Smooth muscle cell (in vitro differentiated cells): ENCODE measurements at regions not wholly inside any gene's neighbourhood (a gene's known extent, or its start where the extent isn't known, plus 50 kb on each side); places are given as distances from the start of the nearest gene placed in this dataset.

Experiments
- DNase-seq: peaks from one replicate; lab custom pipeline; 2025; ENCODE audit not compliant: unreplicated experiment; lab: John Stamatoyannopoulos, UW
- H2AFZ ChIP-seq: fragments of 200-600 bp; sonication (generic); 2 replicates; pipeline ENCODE4 v1.6.0; 2016; ENCODE audit warnings: antibody characterized with exemption, low read depth, mild to moderate bottlenecking
- H3F3A ChIP-seq: fragments of 200-600 bp; sonication (generic); 2 replicates; pipeline ENCODE4 v1.6.0; 2017; ENCODE audit warnings: antibody characterized with exemption, low read depth
- H3K27ac ChIP-seq: fragments of 200-600 bp; sonication (generic); 2 replicates; pipeline ENCODE4 v1.5.1; 2016; ENCODE audit warnings: low read depth, mild to moderate bottlenecking
- H3K27me3 ChIP-seq: fragments of 200-600 bp; sonication (generic); 2 replicates; pipeline ENCODE4 v1.6.1; 2016; ENCODE audit warnings: low read depth, mild to moderate bottlenecking
- H3K36me3 ChIP-seq: fragments of 200-600 bp; sonication (generic); 2 replicates; pipeline ENCODE4 v1.5.1; 2016; ENCODE audit warnings: low read depth
- H3K4me1 ChIP-seq: fragments of 200-600 bp; sonication (generic); 2 replicates; pipeline ENCODE4 v1.5.1; 2016; ENCODE audit warnings: low read depth
- H3K4me2 ChIP-seq: fragments of 200-600 bp; sonication (generic); 2 replicates; pipeline ENCODE4 v1.6.0; 2016; ENCODE audit warnings: mild to moderate bottlenecking
- H3K4me3 ChIP-seq: fragments of 200-600 bp; sonication (generic); 2 replicates; pipeline ENCODE4 v1.5.1; 2016; ENCODE audit warnings: mild to moderate bottlenecking
- H3K79me2 ChIP-seq: fragments of 200-600 bp; sonication (generic); 2 replicates; pipeline ENCODE4 v1.6.0; 2016; ENCODE audit warnings: low read depth, mild to moderate bottlenecking
- H3K9ac ChIP-seq: fragments of 200-600 bp; sonication (generic); 2 replicates; pipeline ENCODE4 v1.6.0; 2016; ENCODE audit warnings: low read depth
- H3K9me3 ChIP-seq: fragments of 200-600 bp; sonication (generic); replicated peaks from 2 replicates; pipeline ENCODE4 v1.5.1; 2016; ENCODE audit warnings: low read depth
- H4K20me1 ChIP-seq: fragments of 200-600 bp; sonication (generic); 2 replicates; pipeline ENCODE4 v1.6.0; 2016; ENCODE audit warnings: low read depth
- WGBS: methylation state at CpG from one replicate; pipeline ENCODE4 v1.1.7; 2016; ENCODE audit warnings: low lambda C conversion rate; 5-methylcytosine and 5-hydroxymethylcytosine counted together
- TF ChIP-seq, protein P1 (sequence below): fragments of 200-600 bp; sonication (generic); IDR thresholded peaks from 2 replicates; pipeline ENCODE4 v1.5.1; 2017; ENCODE audit warnings: borderline replicate concordance, mild to moderate bottlenecking, antibody characterized with exemption; ENCODE audit not compliant: insufficient read depth, poor library complexity, severe bottlenecking

DNA sequence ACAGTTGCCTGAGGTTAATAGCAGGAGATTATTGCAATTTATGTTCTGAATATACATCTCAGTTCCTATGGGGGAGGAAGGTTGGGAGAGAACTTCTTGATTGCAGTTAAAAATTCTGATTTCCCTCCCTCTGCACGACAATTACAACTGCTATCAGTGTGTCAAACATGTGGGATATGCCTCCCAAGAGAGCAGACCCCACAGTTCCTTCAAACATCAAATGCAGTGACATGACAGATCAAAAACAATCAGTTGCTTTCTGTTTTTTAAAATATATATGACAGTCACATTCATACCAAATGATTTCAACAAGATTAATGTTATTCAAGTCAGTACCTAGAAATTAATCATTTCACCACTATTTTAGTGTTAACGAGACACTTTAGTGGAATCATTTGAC lies 639.0 kb downstream of the EDEM1 start:
- Histone ChIP-seq H3K9ac (no peak overlapping the region), H3K36me3 (no peaks in the 10 kb centered on the region), H3K79me2 (no peaks in the 10 kb centered on the region), H3K4me1 (no peaks in the 10 kb centered on the region), H2AFZ (no peak overlapping the region), H3K9me3 (no peaks in the 10 kb centered on the region), H3K27ac (no peak overlapping the region), H3K4me2 (no peak overlapping the region), H4K20me1 (no peaks in the 10 kb centered on the region), H3K4me3 (no peak overlapping the region), H3K27me3 (no peaks in the 10 kb centered on the region), H3F3A (no peaks in the 10 kb centered on the region)
- 82% methylated on average over 2 of the region's 2 CpGs for WGBS
- DNase-seq, result no peak
- TF ChIP-seq, protein P1, sequence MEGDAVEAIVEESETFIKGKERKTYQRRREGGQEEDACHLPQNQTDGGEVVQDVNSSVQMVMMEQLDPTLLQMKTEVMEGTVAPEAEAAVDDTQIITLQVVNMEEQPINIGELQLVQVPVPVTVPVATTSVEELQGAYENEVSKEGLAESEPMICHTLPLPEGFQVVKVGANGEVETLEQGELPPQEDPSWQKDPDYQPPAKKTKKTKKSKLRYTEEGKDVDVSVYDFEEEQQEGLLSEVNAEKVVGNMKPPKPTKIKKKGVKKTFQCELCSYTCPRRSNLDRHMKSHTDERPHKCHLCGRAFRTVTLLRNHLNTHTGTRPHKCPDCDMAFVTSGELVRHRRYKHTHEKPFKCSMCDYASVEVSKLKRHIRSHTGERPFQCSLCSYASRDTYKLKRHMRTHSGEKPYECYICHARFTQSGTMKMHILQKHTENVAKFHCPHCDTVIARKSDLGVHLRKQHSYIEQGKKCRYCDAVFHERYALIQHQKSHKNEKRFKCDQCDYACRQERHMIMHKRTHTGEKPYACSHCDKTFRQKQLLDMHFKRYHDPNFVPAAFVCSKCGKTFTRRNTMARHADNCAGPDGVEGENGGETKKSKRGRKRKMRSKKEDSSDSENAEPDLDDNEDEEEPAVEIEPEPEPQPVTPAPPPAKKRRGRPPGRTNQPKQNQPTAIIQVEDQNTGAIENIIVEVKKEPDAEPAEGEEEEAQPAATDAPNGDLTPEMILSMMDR, result no peak

DNA sequence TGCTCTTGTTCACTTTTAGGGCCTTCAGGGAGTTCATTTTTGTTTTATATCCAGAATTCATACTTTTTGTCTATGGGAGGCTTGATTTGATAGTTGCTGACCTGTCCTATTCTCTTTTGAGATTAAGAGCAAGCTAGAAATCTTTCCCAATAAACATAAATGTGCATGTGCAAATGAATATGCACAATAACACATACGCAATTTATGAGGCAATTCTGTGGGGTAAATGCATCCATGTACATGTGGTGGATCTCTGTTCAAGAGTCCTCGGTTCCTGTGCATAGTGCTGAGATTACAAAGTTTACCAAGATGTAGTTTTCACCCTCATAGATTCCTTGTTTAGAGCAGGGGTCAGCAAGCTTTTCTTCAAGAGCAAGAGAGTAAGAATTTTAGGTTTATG lies 640.7 kb downstream of the EDEM1 start:
- no peaks in the 10 kb centered on the region for H3K36me3 ChIP-seq
- H3K79me2 ChIP-seq, result no peaks in the 10 kb centered on the region
- 82% methylated on average over 2 of the region's 2 CpGs for WGBS
- no peak overlapping the region for H2AFZ ChIP-seq
- H3K4me3 ChIP-seq, result no peak overlapping the region
- H3F3A ChIP-seq, result no peaks in the 10 kb centered on the region
- no peak overlapping the region for H3K27ac ChIP-seq
- H3K4me2 ChIP-seq, result no peak overlapping the region
- H4K20me1 ChIP-seq, result no peaks in the 10 kb centered on the region
- no peaks in the 10 kb centered on the region for H3K9me3 ChIP-seq
- H3K4me1 ChIP-seq, result no peaks in the 10 kb centered on the region
- TF ChIP-seq, protein P1, result no peak
- no peaks in the 10 kb centered on the region for H3K27me3 ChIP-seq
- DNase-seq, result no peak
- H3K9ac ChIP-seq, result no peak overlapping the region

DNA sequence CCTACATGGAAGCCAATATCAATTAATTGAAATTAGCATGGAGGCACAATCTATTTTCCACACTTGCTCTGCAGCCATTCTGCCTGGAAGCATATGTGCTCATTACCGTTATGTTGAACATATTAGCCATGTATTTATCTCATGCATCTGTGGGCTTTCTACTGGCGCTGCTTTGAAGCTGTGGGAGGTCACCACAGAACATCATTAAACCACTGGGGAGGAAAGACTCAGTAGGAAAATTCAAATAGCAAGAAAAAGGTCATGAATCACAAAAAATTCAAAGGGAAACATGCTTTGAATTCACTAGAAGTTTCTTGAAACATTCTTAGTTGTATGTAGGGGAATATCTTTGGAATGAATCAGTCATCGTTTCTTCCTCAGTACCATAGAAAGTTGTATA lies 652.5 kb downstream of the EDEM1 start:
- no peak overlapping the region for H3K4me3 ChIP-seq
- H4K20me1 ChIP-seq, result no peaks in the 10 kb centered on the region
- 50% methylated on average over 3 of the region's 3 CpGs for WGBS
- no peak for DNase-seq
- no peaks in the 10 kb centered on the region for H3K4me1 ChIP-seq
- no peaks in the 10 kb centered on the region for H3K27me3 ChIP-seq
- H2AFZ ChIP-seq, result no peak overlapping the region
- no peaks in the 10 kb centered on the region for H3K36me3 ChIP-seq
- H3F3A ChIP-seq, result no peaks in the 10 kb centered on the region
- no peak overlapping the region for H3K4me2 ChIP-seq
- H3K27ac ChIP-seq, result no peak overlapping the region
- TF ChIP-seq, protein P1, result no peak
- H3K9me3 ChIP-seq, result no peaks in the 10 kb centered on the region
- H3K79me2 ChIP-seq, result no peaks in the 10 kb centered on the region
- H3K9ac ChIP-seq, result no peak overlapping the region

DNA sequence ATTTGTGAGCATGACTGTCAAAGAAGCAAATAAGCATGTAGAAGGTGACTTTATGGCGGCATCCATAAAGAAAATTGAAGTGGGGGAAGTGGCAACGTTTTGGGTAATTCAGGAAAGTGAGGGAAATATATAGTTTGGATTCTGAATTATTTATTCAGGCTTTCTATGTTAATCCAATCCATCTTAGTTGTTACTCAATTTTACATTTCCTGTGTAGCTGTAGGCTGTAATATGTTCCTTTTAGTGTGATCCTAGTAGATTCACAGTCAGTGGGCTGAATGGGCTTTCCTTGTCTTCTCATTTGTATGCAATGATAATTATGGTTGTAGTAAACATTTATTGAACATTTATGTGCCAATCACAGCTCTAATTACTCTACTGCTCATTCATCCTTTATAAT lies 654.1 kb downstream of the EDEM1 start:
- H2AFZ ChIP-seq, result no peak overlapping the region
- H3K36me3 ChIP-seq, result no peaks in the 10 kb centered on the region
- no peak overlapping the region for H3K27ac ChIP-seq
- 81% methylated on average over 2 of the region's 2 CpGs for WGBS
- no peaks in the 10 kb centered on the region for H3K4me1 ChIP-seq
- TF ChIP-seq, protein P1, result no peak
- H3K27me3 ChIP-seq, result no peaks in the 10 kb centered on the region
- no peaks in the 10 kb centered on the region for H3K79me2 ChIP-seq
- H3K9ac ChIP-seq, result no peak overlapping the region
- no peaks in the 10 kb centered on the region for H4K20me1 ChIP-seq
- no peak for DNase-seq
- H3F3A ChIP-seq, result no peaks in the 10 kb centered on the region
- H3K4me3 ChIP-seq, result no peak overlapping the region
- H3K9me3 ChIP-seq, result no peaks in the 10 kb centered on the region
- H3K4me2 ChIP-seq, result no peak overlapping the region
